Prostate gland (tissue), 2 donors: ENCODE measurements at regions not wholly inside any gene's neighbourhood (a gene's known extent, or its start where the extent isn't known, plus 50 kb on each side); places are given as distances from the start of the nearest gene placed in this dataset.

Experiments
- DNase-seq: peaks from one replicate; pipeline ENCODE4 v3.0.0-alpha.2; 2019; ENCODE audit warnings: low spot score
- H3K27ac ChIP-seq, 2 donors: fragments of 200-600 bp; sonication (generic); 2 replicates each; pipeline ENCODE4 v1.5.1; 2017 to 2019
- H3K27me3 ChIP-seq: fragments of 200-600 bp; sonication (generic); replicated peaks from 2 replicates; pipeline ENCODE4 v1.5.1; 2019; ENCODE audit not compliant: insufficient read depth
- H3K36me3 ChIP-seq, 2 donors: fragments of 200-600 bp; sonication (generic); 1 replicate in 1 of 2; 2 replicates in 1 of 2; pipeline versions ENCODE4 v1.5.1 to v1.8.1; 2017 to 2019
- H3K4me1 ChIP-seq: fragments of 200-600 bp; sonication (generic); replicated peaks from 2 replicates; pipeline ENCODE4 v1.5.1; 2019
- H3K4me3 ChIP-seq, 2 donors: fragments of 200-600 bp; sonication (generic); 2 replicates each; pipeline ENCODE4 v1.5.1; 2017 to 2019
- H3K9me3 ChIP-seq: fragments of 200-600 bp; sonication (generic); 2 replicates; pipeline ENCODE4 v1.5.1; 2017
- POLR2A ChIP-seq: fragments of 450-650 bp; IDR thresholded peaks from one replicate; pipeline ENCODE4 v1.6.1; 2016; ENCODE audit warnings: antibody characterized with exemption, mild to moderate bottlenecking
- POLR2AphosphoS5 ChIP-seq: sonication (generic); formaldehyde crosslinking; IDR thresholded peaks from one replicate; pipeline ENCODE4 v1.6.1; 2017; ENCODE audit warnings: antibody characterized with exemption
- WGBS: methylation state at CpG from one replicate; pipeline ENCODE4 v1.1.5; 2018; 5-methylcytosine and 5-hydroxymethylcytosine counted together
- intact Hi-C: fragments of 100-400 bp; cut with DNase I; formaldehyde crosslinking; loops from one replicate; pipeline ENCODE4 v1.14.2; 2022
- TF ChIP-seq, protein P1 (sequence below), 4 experiments: fragments of 200-600 bp in 2 of 4; fragments of 450-650 bp in 2 of 4; sonication (generic) in 2 of 4; IDR thresholded peaks; 1 replicate in 3 of 4; 2 replicates in 1 of 4; pipeline ENCODE4 v1.5.1; 2016 to 2019; ENCODE audit warnings: antibody characterized with exemption in 4 of 4, mild to moderate bottlenecking in 2 of 4, moderate library complexity in 2 of 4

- TF ChIP-seq POLR2A (no peak), POLR2AphosphoS5 (no peak)
- TF ChIP-seq, protein P1, sequence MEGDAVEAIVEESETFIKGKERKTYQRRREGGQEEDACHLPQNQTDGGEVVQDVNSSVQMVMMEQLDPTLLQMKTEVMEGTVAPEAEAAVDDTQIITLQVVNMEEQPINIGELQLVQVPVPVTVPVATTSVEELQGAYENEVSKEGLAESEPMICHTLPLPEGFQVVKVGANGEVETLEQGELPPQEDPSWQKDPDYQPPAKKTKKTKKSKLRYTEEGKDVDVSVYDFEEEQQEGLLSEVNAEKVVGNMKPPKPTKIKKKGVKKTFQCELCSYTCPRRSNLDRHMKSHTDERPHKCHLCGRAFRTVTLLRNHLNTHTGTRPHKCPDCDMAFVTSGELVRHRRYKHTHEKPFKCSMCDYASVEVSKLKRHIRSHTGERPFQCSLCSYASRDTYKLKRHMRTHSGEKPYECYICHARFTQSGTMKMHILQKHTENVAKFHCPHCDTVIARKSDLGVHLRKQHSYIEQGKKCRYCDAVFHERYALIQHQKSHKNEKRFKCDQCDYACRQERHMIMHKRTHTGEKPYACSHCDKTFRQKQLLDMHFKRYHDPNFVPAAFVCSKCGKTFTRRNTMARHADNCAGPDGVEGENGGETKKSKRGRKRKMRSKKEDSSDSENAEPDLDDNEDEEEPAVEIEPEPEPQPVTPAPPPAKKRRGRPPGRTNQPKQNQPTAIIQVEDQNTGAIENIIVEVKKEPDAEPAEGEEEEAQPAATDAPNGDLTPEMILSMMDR (IDR thresholded peaks at IDR 0.05) = no peak
- intact Hi-C loops = no loop called here
- H3K27me3 ChIP-seq = no peaks in the 10 kb centered on the region
- no peaks in the 10 kb centered on the region for H3K9me3 ChIP-seq
- no peaks in the 10 kb centered on the region for H3K4me1 ChIP-seq
- H3K27ac ChIP-seq = no peak overlapping the region
- DNase-seq = no peak
- no peaks in the 10 kb centered on the region for H3K36me3 ChIP-seq
- 82% methylated on average over 13 of the region's 13 CpGs for WGBS
- no peak overlapping the region for H3K4me3 ChIP-seq
Measured at GRCh38 chr6:4560221-4561077, 215.8 kb upstream of the CDYL start.

DNA sequence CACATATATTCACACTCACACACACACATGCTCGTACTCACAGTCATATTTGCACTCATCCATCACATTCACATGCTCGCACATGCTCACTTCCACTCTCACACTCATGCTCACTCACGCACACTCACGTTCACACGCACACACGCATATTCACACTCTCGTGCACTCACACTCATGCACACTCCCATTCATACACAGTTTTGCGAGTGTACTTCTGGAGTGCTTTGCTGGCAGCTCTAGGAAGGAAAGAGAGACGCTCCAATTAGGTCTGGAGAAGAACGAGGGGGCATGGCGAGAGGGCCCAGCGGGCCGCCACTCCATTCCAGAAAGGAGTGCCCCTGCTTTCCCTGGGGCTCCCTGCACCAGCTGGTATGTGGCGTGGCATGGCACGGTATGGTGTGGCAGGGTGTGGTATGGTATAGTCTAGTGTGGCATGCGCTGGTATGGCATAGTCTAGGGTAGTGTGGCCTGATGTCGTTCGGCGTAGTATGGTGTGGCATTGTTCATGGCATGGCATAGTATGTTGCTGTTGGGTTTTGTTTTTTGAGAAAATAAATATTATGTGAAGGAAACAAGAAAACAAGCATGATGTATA is 216.8 kb upstream of the CDYL start:
- no peak for DNase-seq
- 95% methylated on average over 19 of the region's 19 CpGs for WGBS
- H3K27me3 ChIP-seq = no peaks in the 10 kb centered on the region
- no peaks in the 10 kb centered on the region for H3K4me1 ChIP-seq
- TF ChIP-seq POLR2A = no peak
- TF ChIP-seq, protein P1 (IDR thresholded peaks at IDR 0.05) = no peak
- TF ChIP-seq POLR2AphosphoS5 = no peak
- intact Hi-C loops = no loop called here
- no peaks in the 10 kb centered on the region for H3K36me3 ChIP-seq
- H3K27ac ChIP-seq = no peak overlapping the region
- H3K9me3 ChIP-seq = no peaks in the 10 kb centered on the region
- H3K4me3 ChIP-seq = no peak overlapping the region

GRCh38 chr6:4554645-4555044 is 221.6 kb upstream of the CDYL start:
- DNase-seq = no peak
- Histone ChIP-seq H3K36me3 (no peaks in the 10 kb centered on the region), H3K27me3 (peaks cover 3% of the 10 kb centered on the region), H3K9me3 (no peaks in the 10 kb centered on the region), H3K4me1 (no peaks in the 10 kb centered on the region), H3K4me3 (no peak overlapping the region), H3K27ac (no peak overlapping the region)
- intact Hi-C loops = no loop called here
- TF ChIP-seq POLR2AphosphoS5 = no peak
- TF ChIP-seq, protein P1 (IDR thresholded peaks at IDR 0.05) = no peak
- no peak for TF ChIP-seq POLR2A

DNA sequence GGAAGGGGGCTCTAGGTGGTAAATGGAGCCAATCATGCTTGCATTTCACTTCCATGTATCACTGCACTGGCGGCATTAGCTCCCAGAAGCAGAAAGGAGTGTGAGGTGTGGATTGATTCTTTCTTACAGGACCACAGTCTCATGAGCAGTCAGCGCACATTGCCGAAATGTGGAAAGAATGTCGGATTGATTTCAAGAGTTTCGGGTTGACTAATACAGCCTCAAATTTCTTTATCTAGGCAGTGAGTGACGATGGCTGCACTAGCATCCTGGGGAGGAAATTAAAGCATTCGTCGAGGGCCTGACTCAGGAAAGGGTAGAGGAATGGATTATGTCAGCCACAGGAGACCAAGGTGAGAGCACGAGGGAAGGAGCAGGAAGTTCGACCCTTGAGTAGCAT is 222.8 kb upstream of the CDYL start:
- no peaks in the 10 kb centered on the region for H3K4me1 ChIP-seq
- 84% methylated on average over 10 of the region's 10 CpGs for WGBS
- no peak overlapping the region for H3K27ac ChIP-seq

More for the DNA sequence above, 222.8 kb upstream of the CDYL start:
- intact Hi-C loops = no loop called here
- DNase-seq = no peak
- Histone ChIP-seq H3K36me3 (no peaks in the 10 kb centered on the region), H3K9me3 (no peaks in the 10 kb centered on the region), H3K4me3 (no peak overlapping the region), H3K27me3 (peaks cover 3% of the 10 kb centered on the region)
- TF ChIP-seq POLR2A (no peak), POLR2AphosphoS5 (no peak)
- TF ChIP-seq, protein P1 (IDR thresholded peaks at IDR 0.05) = no peak
